Activated CD8-positive, alpha-beta T cell treated with anti-CD3 and anti-CD28 coated beads for 36 hours (primary cell): ENCODE measurements at regions not wholly inside any gene's neighbourhood (a gene's known extent, or its start where the extent isn't known, plus 50 kb on each side); places are given as distances from the start of the nearest gene placed in this dataset.

ENCODE experiments used
- ATAC-seq: fragments of 200-7000 bp; cut with Tn5 transposase; one replicate; pipeline ENCODE4 v1.10.0; 2021; ENCODE audit warnings: mild to moderate bottlenecking, moderate library complexity
- CTCF ChIA-PET: fragments of 350-600 bp; sonication (Branson Sonifier 250); formaldehyde crosslinking; loops from one replicate; lab custom pipeline; 2021; ENCODE audit warnings: antibody characterized with exemption; lab: Charles Lee
- POLR2A ChIA-PET: fragments of 350-600 bp; sonication (Branson Sonifier 250); formaldehyde crosslinking; loops from one replicate; lab custom pipeline; 2021; ENCODE audit warnings: antibody characterized with exemption; lab: Charles Lee
- DNase-seq: peaks from one replicate; pipeline ENCODE4 v3.0.0-alpha.2; 2020
- H3K27ac Mint-ChIP-seq: one replicate; pipeline ENCODE4 v1.8.0; 2021; ENCODE audit warnings: mild to moderate bottlenecking, mixed read lengths
- H3K27me3 Mint-ChIP-seq: one replicate; pipeline ENCODE4 v1.8.0; 2021; ENCODE audit warnings: mixed read lengths
- H3K36me3 Mint-ChIP-seq: one replicate; pipeline ENCODE4 v1.8.0; 2021; ENCODE audit warnings: low read depth, mixed read lengths
- H3K4me1 Mint-ChIP-seq: one replicate; pipeline ENCODE4 v1.8.0; 2021; ENCODE audit warnings: low read depth, mixed read lengths
- H3K4me3 Mint-ChIP-seq: one replicate; pipeline ENCODE4 v1.8.0; 2021; ENCODE audit warnings: mild to moderate bottlenecking, moderate library complexity, mixed read lengths
- H3K9me3 Mint-ChIP-seq: one replicate; pipeline ENCODE4 v1.8.0; 2021; ENCODE audit warnings: mixed read lengths
- CTCF ChIP-seq: fragments of 200-600 bp; IDR thresholded peaks from one replicate; pipeline ENCODE4 v1.8.0; 2022; ENCODE audit warnings: antibody characterized with exemption, mild to moderate bottlenecking
- intact Hi-C: fragments of 100-400 bp; cut with micrococcal nuclease; formaldehyde crosslinking; loops from one replicate; pipeline ENCODE4 v1.10.0; 2022

GRCh38 chr11:100498780-100499179 is 188.3 kb upstream of the ARHGAP42 start:
- ATAC-seq, result no peak
- TF ChIP-seq CTCF, result no peak
- Mint-ChIP-seq H3K4me1 (no peaks in the 10 kb centered on the region), H3K9me3 (peaks cover 14% of the 10 kb centered on the region), H3K4me3 (no peak overlapping the region), H3K27ac (no peak overlapping the region), H3K27me3 (no peaks in the 10 kb centered on the region), H3K36me3 (no peaks in the 10 kb centered on the region)
- CTCF ChIA-PET, result no interaction called here
- POLR2A ChIA-PET, result no interaction called here
- DNase-seq, result no peak
- intact Hi-C loops, result no loop called here

GRCh38 chr11:100501450-100501849 is 185.6 kb upstream of the ARHGAP42 start:
- ATAC-seq (no peak), DNase-seq (no peak)
- intact Hi-C loops, result no loop called here
- no peak for TF ChIP-seq CTCF
- peaks cover 19% of the 10 kb centered on the region for H3K9me3 Mint-ChIP-seq
- ChIA-PET POLR2A (no interaction called here), CTCF (no interaction called here)
- H3K36me3 Mint-ChIP-seq, result no peaks in the 10 kb centered on the region
- no peaks in the 10 kb centered on the region for H3K4me1 Mint-ChIP-seq
- no peak overlapping the region for H3K4me3 Mint-ChIP-seq
- H3K27ac Mint-ChIP-seq, result no peak overlapping the region
- no peaks in the 10 kb centered on the region for H3K27me3 Mint-ChIP-seq

GRCh38 chr11:100512475-100512874 is 174.6 kb upstream of the ARHGAP42 start:
- H3K27me3 Mint-ChIP-seq, result no peaks in the 10 kb centered on the region
- DNase-seq, result no peak
- peaks cover 5% of the 10 kb centered on the region for H3K9me3 Mint-ChIP-seq
- no peak overlapping the region for H3K4me3 Mint-ChIP-seq
- ChIA-PET POLR2A (no interaction called here), CTCF (no interaction called here)
- H3K36me3 Mint-ChIP-seq, result no peaks in the 10 kb centered on the region
- no peaks in the 10 kb centered on the region for H3K4me1 Mint-ChIP-seq
- TF ChIP-seq CTCF, result no peak
- no peak overlapping the region for H3K27ac Mint-ChIP-seq
- ATAC-seq, result no peak
- intact Hi-C loops, result no loop called here

GRCh38 chr11:100515087-100515486 is 172.0 kb upstream of the ARHGAP42 start:
- TF ChIP-seq CTCF, result no peak
- H3K27me3 Mint-ChIP-seq, result no peaks in the 10 kb centered on the region
- no peak for ATAC-seq
- ChIA-PET POLR2A (no interaction called here), CTCF (no interaction called here)
- DNase-seq, result no peak
- no peak overlapping the region for H3K4me3 Mint-ChIP-seq
- intact Hi-C loops, result no loop called here
- H3K36me3 Mint-ChIP-seq, result no peaks in the 10 kb centered on the region
- H3K4me1 Mint-ChIP-seq, result no peaks in the 10 kb centered on the region
- H3K9me3 Mint-ChIP-seq, result peaks cover 2% of the 10 kb centered on the region
- no peak overlapping the region for H3K27ac Mint-ChIP-seq

- peaks cover 26% of the 10 kb centered on the region for H3K9me3 Mint-ChIP-seq
- no peak for DNase-seq
- H3K36me3 Mint-ChIP-seq, result no peaks in the 10 kb centered on the region
- POLR2A ChIA-PET, result no interaction called here
- H3K27me3 Mint-ChIP-seq, result no peaks in the 10 kb centered on the region
- intact Hi-C loops, result no loop called here
- H3K27ac Mint-ChIP-seq, result no peak overlapping the region
- H3K4me1 Mint-ChIP-seq, result no peaks in the 10 kb centered on the region
- CTCF ChIA-PET, result interaction anchor here (1.1 kb wide), 1 partner anchor 18 kb away, joined by 3 read pairs; no protein-coding TSS in a partner anchor
- no peak for ATAC-seq
- no peak overlapping the region for H3K4me3 Mint-ChIP-seq
- TF ChIP-seq CTCF, result no peak
Observed at GRCh38 chr11:100525197-100525596, 161.9 kb upstream of the ARHGAP42 start.
